ENCODE measurements at regions not wholly inside any gene's neighbourhood (a gene's known extent, or its start where the extent isn't known, plus 50 kb on each side); places are given as distances from the start of the nearest gene placed in this dataset.

DNA sequence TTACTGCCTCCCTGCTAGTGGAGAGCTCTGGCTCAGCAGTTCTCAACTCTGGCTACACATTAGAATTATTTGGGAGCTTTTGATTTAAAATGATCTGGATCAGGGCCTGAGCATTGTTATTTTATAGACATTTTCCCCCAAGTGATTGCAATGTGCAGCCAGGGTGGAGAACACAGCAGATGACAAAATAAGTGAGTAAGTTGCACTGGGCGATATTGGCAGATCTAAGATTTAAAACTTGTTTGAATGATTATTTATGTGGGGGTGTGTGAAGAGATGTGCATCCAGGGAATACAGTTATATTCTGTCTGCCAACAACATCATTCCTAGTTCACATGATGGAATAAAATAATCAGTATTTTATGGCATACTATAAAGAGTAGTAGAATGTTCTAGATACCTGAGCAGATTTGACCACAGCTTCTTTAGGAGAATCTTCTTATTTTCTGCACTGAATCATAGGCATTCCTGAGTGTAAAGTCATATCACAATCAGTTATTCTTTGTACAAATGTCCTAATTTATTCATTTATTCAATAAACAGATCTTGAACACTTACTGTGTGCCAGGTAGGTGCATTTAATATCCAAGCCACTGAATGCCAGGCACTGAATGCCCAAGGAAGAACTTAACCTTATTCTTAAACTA, 123.9 kb downstream of the UCHL1 start (continued):
- TF ChIP-seq, protein P1, sequence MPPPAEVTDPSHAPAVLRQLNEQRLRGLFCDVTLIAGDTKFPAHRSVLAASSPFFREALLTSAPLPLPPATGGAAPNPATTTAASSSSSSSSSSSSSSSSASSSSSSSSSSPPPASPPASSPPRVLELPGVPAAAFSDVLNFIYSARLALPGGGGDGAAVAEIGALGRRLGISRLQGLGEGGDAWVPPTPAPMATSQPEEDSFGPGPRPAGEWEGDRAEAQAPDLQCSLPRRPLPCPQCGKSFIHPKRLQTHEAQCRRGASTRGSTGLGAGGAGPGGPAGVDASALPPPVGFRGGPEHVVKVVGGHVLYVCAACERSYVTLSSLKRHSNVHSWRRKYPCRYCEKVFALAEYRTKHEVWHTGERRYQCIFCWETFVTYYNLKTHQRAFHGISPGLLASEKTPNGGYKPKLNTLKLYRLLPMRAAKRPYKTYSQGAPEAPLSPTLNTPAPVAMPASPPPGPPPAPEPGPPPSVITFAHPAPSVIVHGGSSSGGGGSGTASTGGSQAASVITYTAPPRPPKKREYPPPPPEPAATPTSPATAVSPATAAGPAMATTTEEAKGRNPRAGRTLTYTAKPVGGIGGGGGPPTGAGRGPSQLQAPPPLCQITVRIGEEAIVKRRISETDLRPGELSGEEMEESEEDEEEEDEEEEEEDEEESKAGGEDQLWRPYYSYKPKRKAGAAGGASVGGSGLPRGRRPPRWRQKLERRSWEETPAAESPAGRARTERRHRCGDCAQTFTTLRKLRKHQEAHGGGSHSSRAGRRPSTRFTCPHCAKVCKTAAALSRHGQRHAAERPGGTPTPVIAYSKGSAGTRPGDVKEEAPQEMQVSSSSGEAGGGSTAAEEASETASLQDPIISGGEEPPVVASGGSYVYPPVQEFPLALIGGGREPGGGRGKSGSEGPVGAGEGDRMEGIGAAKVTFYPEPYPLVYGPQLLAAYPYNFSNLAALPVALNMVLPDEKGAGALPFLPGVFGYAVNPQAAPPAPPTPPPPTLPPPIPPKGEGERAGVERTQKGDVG (CRISPR knock-in tag; IDR thresholded peaks at IDR 0.05), result no peak

DNA sequence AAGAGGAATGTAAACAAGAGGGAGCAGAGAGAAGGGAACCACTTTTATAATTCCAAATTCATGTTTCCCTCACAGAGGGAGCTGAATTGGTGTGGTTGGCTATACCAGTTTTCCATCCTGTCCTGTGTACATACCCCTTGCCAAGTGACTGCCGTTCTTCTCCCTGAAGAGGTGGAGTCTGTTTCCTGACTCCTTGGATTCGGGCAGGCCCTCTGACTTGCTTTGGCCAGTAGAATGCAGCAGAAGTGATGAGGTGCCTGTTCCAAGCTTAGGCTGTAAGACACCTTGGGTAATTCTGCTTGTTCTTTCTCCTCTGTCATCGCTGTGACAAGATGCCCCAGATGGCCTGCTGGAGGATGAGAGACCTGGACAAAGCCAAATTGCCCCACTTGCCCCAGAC, 124.7 kb downstream of the UCHL1 start:
- H3K27ac ChIP-seq (ENCODE audit: control insufficient read depth, insufficient read depth), result no peak overlapping the region
- no peak overlapping the region for H2AFZ ChIP-seq (ENCODE audit: control insufficient read depth, low read depth, low read length)
- H3K27me3 ChIP-seq (replicated peaks in 1 of 2; ENCODE audit: control insufficient read depth in 2 of 2, insufficient read depth in 2 of 2, low read length in 1 of 2), result no peaks in the 10 kb centered on the region
- in situ Hi-C loops (cut with MboI), result no loop called here
- intact Hi-C loops (cut with micrococcal nuclease; ENCODE audit: unreplicated experiment), result no loop called here
- H3K36me3 ChIP-seq (ENCODE audit: control insufficient read depth in 2 of 2, insufficient read depth in 2 of 2, low read length in 1 of 2), result no peaks in the 10 kb centered on the region
- no peaks in the 10 kb centered on the region for H3K4me1 ChIP-seq (ENCODE audit: control insufficient read depth, insufficient read depth, low read length)
- no peak for FAIRE-seq
- no peak for DNase-seq (ENCODE audit: low read depth, low spot score)
- no peak for ATAC-seq
- H3K79me2 ChIP-seq (ENCODE audit: control insufficient read depth, insufficient read depth, low read length), result no peaks in the 10 kb centered on the region
- no peaks in the 10 kb centered on the region for H4K20me1 ChIP-seq (ENCODE audit: control insufficient read depth, insufficient read depth)
- H3K4me3 ChIP-seq, result no peak overlapping the region
- no TSS peak for BruUV-seq (replicated peaks)
- no peak overlapping the region for H3K9ac ChIP-seq (ENCODE audit: control insufficient read depth, insufficient read depth, low read length)
- RAD21 ChIA-PET (ENCODE audit: unreplicated experiment), result no interaction called here
- no peak overlapping the region for H3K4me2 ChIP-seq (ENCODE audit: control insufficient read depth, insufficient read depth)
- TF ChIP-seq GABPA (IDR thresholded peaks at IDR 0.05; ENCODE audit: low read depth) (no peak), NR2C1 (IDR thresholded peaks at IDR 0.05) (no peak)
- TF ChIP-seq, protein P2, sequence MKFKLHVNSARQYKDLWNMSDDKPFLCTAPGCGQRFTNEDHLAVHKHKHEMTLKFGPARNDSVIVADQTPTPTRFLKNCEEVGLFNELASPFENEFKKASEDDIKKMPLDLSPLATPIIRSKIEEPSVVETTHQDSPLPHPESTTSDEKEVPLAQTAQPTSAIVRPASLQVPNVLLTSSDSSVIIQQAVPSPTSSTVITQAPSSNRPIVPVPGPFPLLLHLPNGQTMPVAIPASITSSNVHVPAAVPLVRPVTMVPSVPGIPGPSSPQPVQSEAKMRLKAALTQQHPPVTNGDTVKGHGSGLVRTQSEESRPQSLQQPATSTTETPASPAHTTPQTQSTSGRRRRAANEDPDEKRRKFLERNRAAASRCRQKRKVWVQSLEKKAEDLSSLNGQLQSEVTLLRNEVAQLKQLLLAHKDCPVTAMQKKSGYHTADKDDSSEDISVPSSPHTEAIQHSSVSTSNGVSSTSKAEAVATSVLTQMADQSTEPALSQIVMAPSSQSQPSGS (IDR thresholded peaks at IDR 0.05; ENCODE audit: low read length), result no peak
- H3K9me3 ChIP-seq (replicated peaks; ENCODE audit: control insufficient read depth, insufficient read depth, low read length), result no peaks in the 10 kb centered on the region; the same call in 2 of the 3 replicates
- SMC1A ChIA-PET (ENCODE audit: uncharacterized antibody, unreplicated experiment), result interaction anchor here (0.7 kb wide), 1 partner anchor 369 kb away, joined by 3 read pairs; no protein-coding TSS in a partner anchor
- WGBS (ENCODE audit: insufficient coverage, insufficient replicate concordance, low lambda C conversion rate, missing lambda C conversion rate), result 11% methylated on average over 3 of the region's 3 CpGs
- CTCF ChIA-PET, result interaction anchor here (1.1 kb wide), 1 partner anchor 100 kb away, joined by 3 read pairs; no protein-coding TSS in a partner anchor
- POLR2A ChIA-PET, result no interaction called here
